Pulmonary artery endothelial cell (primary cell): ENCODE measurements at regions not wholly inside any gene's neighbourhood (a gene's known extent, or its start where the extent isn't known, plus 50 kb on each side); places are given as distances from the start of the nearest gene placed in this dataset.

Experiments used
- DNase-seq: peaks from one replicate; pipeline ENCODE4 v3.0.0-alpha.2; 2011; ENCODE audit warnings: low read depth, low spot score

GRCh38 chr14:28097585-28097984 lies 669.0 kb upstream of the FOXG1 start:
- no peak for DNase-seq

- DNase-seq = no peak
Measured at GRCh38 chr14:28098856-28099255, 667.7 kb upstream of the FOXG1 start.

GRCh38 chr14:28102001-28102400 lies 664.6 kb upstream of the FOXG1 start:
- DNase-seq = no peak

- DNase-seq = no peak
Measured at GRCh38 chr14:28102814-28103213, 663.8 kb upstream of the FOXG1 start.

GRCh38 chr14:28113311-28113710 lies 653.3 kb upstream of the FOXG1 start:
- no peak for DNase-seq

- no peak for DNase-seq
Measured at GRCh38 chr14:28116716-28117115, 649.9 kb upstream of the FOXG1 start.

- DNase-seq = no peak
Measured at GRCh38 chr14:28119849-28120248, 646.7 kb upstream of the FOXG1 start.

- no peak for DNase-seq
Measured at GRCh38 chr14:28120391-28120790, 646.2 kb upstream of the FOXG1 start.

GRCh38 chr14:28121512-28122297 lies 644.9 kb upstream of the FOXG1 start:
- no peak for DNase-seq

GRCh38 chr14:28130610-28131284 lies 635.8 kb upstream of the FOXG1 start:
- DNase-seq = no peak

- DNase-seq = no peak
Measured at GRCh38 chr14:28138341-28138740, 628.2 kb upstream of the FOXG1 start.

GRCh38 chr14:28141662-28142061 lies 624.9 kb upstream of the FOXG1 start:
- no peak for DNase-seq

GRCh38 chr14:28142400-28143015 lies 624.1 kb upstream of the FOXG1 start:
- DNase-seq = no peak

GRCh38 chr14:28143316-28143715 lies 623.3 kb upstream of the FOXG1 start:
- DNase-seq = no peak

GRCh38 chr14:28151926-28152325 lies 614.7 kb upstream of the FOXG1 start:
- DNase-seq = no peak

GRCh38 chr14:28152453-28153044 lies 614.0 kb upstream of the FOXG1 start:
- DNase-seq = no peak

GRCh38 chr14:28157289-28157869 lies 609.2 kb upstream of the FOXG1 start:
- DNase-seq = no peak

- DNase-seq = no peak
Measured at GRCh38 chr14:28157887-28158791, 608.4 kb upstream of the FOXG1 start.

GRCh38 chr14:28161040-28161439 lies 605.5 kb upstream of the FOXG1 start:
- no peak for DNase-seq

- DNase-seq = no peak
Measured at GRCh38 chr14:28163233-28163632, 603.4 kb upstream of the FOXG1 start.

GRCh38 chr14:28163897-28164296 lies 602.7 kb upstream of the FOXG1 start:
- no peak for DNase-seq
